ENCODE measurements at regions not wholly inside any gene's neighbourhood (a gene's known extent, or its start where the extent isn't known, plus 50 kb on each side); places are given as distances from the start of the nearest gene placed in this dataset.

GRCh38 chr20:17026346-17026745 is 200.5 kb upstream of the PCSK2 start:
- Histone ChIP-seq H3K14ac (ENCODE audit: insufficient read depth, low read length) (no peak overlapping the region), H4K91ac (ENCODE audit: insufficient read length, low read depth, low read length) (peak overlapping the region; percentile 39), H3K9ac (ENCODE audit: extremely low read depth, insufficient read length, low read length) (no peak overlapping the region), H2AK5ac (ENCODE audit: insufficient read length, low read length) (no peak overlapping the region), H3K4ac (ENCODE audit: low read depth, low read length) (no peak overlapping the region), H2BK120ac (ENCODE audit: low read depth, low read length, poor library complexity, severe bottlenecking) (no peak overlapping the region), H3K79me1 (ENCODE audit: insufficient read depth, low read depth, low read length, poor library complexity, severe bottlenecking) (no peaks in the 10 kb centered on the region), H2AFZ (ENCODE audit: low read length) (no peak overlapping the region), H3K4me2 (ENCODE audit: insufficient read depth, insufficient read length, low read length) (no peak overlapping the region), H3K23me2 (ENCODE audit: insufficient read length, low read depth, low read length, poor library complexity, severe bottlenecking) (no peaks in the 10 kb centered on the region), H3K18ac (ENCODE audit: insufficient read length, low read depth, low read length) (no peak overlapping the region), H4K8ac (replicated peaks; ENCODE audit: insufficient read length, low read depth, low read length) (no peak overlapping the region), H3K9me3 (ENCODE audit: control insufficient read depth, low read depth, low read length) (peaks cover 7% of the 10 kb centered on the region), H3K79me2 (ENCODE audit: insufficient read depth, low read length) (no peaks in the 10 kb centered on the region), H3T11ph (ENCODE audit: low read length) (no peak overlapping the region), H2BK15ac (ENCODE audit: low read depth, low read length) (no peak overlapping the region), H2BK20ac (ENCODE audit: low read depth, low read length, poor library complexity, severe bottlenecking) (no peak overlapping the region), H4K20me1 (ENCODE audit: control insufficient read depth, insufficient read depth, insufficient read length) (no peaks in the 10 kb centered on the region), H2BK12ac (ENCODE audit: insufficient read length, low read depth, low read length) (no peak overlapping the region), H3K27ac (ENCODE audit: insufficient read length, low read depth, low read length) (no peak overlapping the region), H3K27me3 (ENCODE audit: insufficient read depth, low read length) (no peaks in the 10 kb centered on the region), H4K5ac (ENCODE audit: insufficient read length, low read depth, low read length) (no peak overlapping the region), H2BK5ac (ENCODE audit: insufficient read length, low read length) (no peak overlapping the region), H3K4me1 (ENCODE audit: insufficient read depth, low read length) (peaks cover 6% of the 10 kb centered on the region; the same call in 1 of the 2 replicates), H3K56ac (ENCODE audit: insufficient read length, low read depth, low read length) (no peak overlapping the region), H3K23ac (ENCODE audit: insufficient read length, low read depth, low read length) (no peak overlapping the region)
- peaks cover 22 to 26% of the 10 kb centered on the region in 2 experiments for H3K9me3 Mint-ChIP-seq
- WGBS (ENCODE audit: extremely low coverage, insufficient read length, low lambda C conversion rate) = no CpG with 5 or more reads among the region's 2 CpGs
- H3K36me3 Mint-ChIP-seq (ENCODE audit: insufficient read depth in 1 of 3, low read depth in 3 of 3) = peaks cover 0 to 25% (median 11%) of the 10 kb centered on the region in 3 experiments
- no peak for DNase-seq
- peaks cover 34% of the 10 kb centered on the region in 2 experiments for H3K4me1 Mint-ChIP-seq
- H3K27ac Mint-ChIP-seq = no peak overlapping the region
- no peak for TF ChIP-seq CTCF (conservative IDR thresholded peaks at IDR 0.05)
- H3K4me3 Mint-ChIP-seq = no peak overlapping the region
- H3K27me3 Mint-ChIP-seq (ENCODE audit: low read depth) = no peaks in the 10 kb centered on the region; the same call in 1 of the 2 replicates

Data from H9 (cell line).